GM18511 (cell line): ENCODE measurements at regions not wholly inside any gene's neighbourhood (a gene's known extent, or its start where the extent isn't known, plus 50 kb on each side); places are given as distances from the start of the nearest gene placed in this dataset.
"Not testable (repeated sequence)": the region's sequence is repeated elsewhere in the genome, so short reads cannot be mapped to it uniquely, and the experiment has no call there.

Experiments
- ATAC-seq: cut with Tn5 transposase; IDR thresholded peaks from one replicate; pipeline ENCODE4 v1.9.1; 2021; ENCODE audit warnings: mild to moderate bottlenecking, moderate library complexity; ENCODE audit not compliant: unreplicated experiment

DNA sequence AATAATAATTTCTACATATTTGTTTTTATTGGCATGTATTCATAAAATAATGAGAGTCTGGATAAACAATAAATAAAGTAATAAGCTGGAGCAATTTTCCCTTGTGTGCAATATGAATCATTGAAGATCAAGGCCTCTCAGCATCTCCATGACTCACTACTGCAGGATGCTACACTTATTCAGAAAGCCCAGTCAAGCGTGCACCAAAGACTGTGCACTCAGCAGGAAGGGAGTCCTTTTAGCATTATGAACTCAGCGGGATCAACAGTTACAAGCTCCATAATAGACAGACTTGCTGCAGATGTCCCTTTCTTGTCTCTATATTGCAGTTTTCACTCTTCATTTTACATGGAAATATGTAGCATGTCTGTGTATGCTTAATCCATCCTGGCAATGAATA lies 485.3 kb downstream of the CDH9 start:
- ATAC-seq: no peak

DNA sequence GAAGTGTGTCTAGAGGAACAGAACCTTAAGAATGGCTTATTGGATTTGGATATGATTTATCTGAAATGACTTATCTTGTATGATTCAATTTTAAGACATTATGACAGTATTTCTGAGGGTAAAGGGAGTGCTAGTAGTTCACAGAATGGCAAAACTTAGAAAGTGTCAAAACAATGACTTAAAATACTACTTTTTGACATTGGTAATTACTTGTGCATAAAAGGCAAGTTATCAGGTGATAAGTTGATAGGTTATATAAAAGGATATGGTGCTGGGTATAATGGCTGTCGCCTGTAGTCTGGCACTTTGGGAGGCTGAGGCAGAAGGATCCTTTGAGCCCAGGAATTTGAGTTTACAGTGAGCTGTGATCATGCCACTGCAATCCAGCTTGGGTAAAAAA lies 494.4 kb downstream of the CDH9 start:
- no peak for ATAC-seq

DNA sequence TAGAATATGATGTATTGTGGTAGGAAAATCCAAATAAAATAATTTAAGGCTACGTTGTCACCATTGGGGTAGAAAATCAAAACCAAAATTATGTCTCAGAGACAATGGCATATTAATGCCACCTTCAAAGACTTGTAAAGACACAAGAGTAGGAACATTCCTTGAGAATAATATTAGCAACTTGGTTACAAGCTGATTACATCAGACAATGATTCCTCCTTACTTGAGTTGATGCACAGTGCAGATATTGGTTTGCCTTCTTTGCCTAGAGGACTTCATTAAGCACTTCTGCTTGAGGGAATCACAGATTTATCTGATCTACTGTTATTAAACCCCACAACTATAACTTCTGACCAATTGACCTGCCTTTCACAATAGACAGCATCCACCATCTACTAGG lies 500.2 kb downstream of the CDH9 start:
- ATAC-seq: no peak

DNA sequence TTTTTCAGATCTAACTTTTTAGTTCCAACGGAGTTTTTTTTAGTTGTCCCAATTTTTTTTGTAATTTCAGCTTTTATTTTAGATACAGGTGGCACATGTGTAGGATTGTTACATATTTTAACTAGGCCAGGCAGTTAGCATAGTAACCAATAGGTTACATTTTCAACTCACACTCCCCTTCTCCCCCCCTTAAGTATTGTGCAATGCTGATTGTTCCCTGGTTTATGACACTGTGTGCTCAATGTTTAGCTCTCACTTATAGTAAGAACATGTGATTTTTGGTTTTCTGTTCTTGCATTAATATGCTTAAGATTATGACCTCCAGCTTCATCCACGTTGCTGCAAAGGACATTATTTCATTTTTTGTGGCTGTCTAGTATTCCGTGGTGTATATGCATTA lies 503.2 kb downstream of the CDH9 start:
- ATAC-seq: no peak

DNA sequence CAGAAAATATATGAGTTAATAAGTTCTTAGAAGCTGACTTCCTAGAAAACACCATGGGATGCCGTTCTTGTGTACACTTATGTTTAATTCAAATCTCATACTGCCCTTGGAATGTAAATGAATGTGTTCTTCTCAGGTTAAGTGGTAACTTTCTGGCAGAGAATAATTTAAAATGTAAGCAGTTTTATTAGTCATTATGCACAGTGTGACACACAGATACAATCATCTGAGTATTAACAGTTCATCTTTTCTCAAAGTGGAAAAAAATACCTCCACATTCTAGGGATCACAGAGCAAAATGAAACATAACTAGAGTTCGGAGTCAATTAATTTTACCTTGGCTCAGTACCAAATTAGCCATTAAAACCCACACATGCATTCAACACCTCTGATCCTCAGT lies 508.1 kb downstream of the CDH9 start:
- ATAC-seq: no peak

DNA sequence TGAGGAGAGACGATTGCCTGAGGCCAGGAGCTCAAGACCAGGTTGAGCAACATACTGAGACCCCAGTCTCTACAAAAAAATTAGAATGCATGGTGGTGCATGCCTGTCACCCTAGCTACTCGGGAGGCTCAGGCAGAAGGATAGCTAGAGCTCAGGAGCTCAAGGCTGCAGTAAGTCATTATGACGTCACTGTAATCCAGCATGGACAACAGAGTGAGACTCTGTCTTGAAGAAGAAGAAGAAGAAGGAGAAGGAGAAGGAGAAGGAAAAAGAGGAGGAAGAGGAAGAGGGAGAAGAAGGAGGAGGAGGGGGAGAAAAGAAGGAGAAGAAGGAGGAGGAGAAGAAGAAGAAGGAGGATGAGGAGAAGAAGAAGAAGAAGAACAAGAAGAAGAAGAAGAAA lies 519.1 kb downstream of the CDH9 start:
- no peak for ATAC-seq

DNA sequence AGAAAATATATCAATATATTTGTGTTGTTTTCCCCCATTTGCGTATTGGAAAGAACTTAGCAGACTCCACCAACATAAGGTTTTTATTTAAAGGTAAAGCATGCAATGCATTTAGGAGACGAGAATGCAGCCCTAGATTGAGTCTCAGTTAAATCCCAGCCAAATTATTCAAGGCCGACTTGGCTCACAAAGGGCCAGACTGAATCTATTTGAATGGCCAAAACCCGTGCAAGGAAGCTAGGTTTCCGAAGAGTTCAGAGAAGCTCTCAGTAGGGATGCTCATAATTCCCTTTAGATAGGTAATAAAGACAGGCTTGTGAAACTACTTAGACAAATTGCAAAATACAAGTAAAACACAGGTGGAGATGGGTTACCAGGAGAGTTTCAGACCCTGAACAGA lies 520.3 kb downstream of the CDH9 start:
- ATAC-seq: no peak

DNA sequence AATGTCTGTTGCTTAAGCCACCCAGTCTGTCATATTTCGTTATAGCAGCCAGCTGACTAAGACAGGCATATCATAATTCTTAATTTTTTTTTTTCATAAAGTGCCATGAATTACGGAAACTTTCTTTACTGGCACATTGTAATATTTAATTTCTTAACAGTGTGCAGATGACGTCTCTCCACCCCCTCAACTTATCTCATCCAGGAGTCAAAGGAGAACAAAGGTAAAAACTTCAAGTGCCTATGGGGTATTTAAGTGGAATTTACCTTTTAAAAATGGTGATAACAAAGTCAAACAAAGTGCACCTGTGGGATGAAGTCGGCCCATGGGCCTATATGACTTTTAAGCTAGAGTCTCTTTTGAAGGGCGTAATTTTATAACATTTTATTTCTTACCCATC lies 539.4 kb downstream of the CDH9 start:
- ATAC-seq: no peak

DNA sequence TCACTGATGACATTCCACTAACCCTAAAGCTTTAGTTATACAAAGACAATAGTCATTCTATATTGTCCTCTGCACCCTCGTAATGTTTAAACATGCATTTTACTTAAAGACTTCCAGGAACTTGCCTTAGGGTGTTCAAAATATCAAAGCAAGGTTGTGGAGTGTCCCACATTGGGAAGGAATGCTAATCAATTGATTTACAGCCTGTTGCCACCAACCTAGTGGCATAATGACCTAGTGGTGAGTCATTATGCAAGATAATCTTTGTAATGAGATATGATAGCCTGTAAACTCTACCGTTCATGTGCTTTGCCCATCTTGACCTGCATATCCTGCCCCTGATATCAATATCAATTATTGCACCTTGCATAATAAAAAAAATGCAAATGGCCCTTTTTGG lies 542.9 kb downstream of the CDH9 start:
- ATAC-seq: no peak

DNA sequence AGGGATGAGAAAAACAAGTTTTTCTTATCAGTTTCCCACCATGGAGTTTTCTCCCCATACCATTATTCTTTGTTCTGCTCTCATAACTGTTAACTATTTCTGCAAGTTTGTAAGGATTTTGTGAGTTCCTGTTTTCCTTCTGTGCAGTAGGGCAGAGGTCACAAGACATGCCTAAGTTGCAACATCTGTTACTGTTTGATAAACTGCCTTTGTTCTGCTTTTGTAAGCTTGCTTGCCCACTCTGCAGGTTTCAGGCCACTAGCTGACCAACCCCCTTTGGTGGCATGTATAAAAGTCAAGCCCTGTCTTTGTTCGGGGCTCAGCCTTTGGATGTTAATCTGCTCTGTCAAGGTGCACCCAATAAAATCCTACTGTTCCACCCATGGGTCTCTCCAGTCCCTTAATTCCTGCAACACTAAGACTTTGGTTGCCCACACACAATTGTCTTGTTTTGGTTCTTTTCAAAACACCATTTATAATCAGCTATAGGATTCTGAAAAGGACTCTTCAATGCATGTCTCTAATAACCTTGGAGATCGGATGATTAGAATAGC lies 545.4 kb downstream of the CDH9 start:
- ATAC-seq: no peak

DNA sequence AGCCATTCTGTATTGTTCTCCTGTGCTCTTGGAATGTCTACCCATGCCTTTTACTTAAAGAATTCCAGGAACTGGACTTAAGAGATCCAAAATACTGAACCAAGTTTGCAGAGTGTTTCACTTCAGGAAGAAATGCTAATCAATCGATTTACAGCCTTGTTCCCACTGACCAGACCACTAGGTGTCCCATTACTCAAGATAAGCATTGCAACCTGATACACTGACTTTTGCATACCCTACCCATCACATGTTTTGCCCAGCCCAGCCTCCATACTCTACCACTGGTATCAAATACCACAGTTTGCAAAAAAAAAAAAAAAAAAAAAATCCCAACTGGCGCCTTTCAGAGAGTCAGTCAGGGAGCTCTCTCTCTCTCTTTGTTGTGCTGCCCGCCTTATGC lies 550.8 kb downstream of the CDH9 start:
- no peak for ATAC-seq

DNA sequence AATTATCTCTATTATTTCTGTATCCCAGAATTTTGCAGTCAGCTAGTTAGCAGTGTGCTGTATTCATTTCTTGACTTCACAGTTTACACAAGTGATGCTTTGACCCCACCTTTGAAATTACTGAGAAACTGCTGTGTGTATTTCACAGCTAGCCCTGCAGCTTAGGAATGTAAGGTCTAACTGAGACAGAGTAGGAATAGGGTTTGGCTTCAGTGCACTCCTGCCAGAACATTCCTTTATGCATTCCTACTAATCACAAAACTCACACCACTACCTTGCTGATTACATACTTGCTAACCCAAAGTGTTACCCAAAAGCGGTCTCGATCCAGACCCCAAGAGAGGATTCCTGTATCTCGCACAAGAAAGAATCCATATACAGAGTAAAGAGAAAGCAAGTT lies 551.8 kb downstream of the CDH9 start:
- no peak for ATAC-seq

DNA sequence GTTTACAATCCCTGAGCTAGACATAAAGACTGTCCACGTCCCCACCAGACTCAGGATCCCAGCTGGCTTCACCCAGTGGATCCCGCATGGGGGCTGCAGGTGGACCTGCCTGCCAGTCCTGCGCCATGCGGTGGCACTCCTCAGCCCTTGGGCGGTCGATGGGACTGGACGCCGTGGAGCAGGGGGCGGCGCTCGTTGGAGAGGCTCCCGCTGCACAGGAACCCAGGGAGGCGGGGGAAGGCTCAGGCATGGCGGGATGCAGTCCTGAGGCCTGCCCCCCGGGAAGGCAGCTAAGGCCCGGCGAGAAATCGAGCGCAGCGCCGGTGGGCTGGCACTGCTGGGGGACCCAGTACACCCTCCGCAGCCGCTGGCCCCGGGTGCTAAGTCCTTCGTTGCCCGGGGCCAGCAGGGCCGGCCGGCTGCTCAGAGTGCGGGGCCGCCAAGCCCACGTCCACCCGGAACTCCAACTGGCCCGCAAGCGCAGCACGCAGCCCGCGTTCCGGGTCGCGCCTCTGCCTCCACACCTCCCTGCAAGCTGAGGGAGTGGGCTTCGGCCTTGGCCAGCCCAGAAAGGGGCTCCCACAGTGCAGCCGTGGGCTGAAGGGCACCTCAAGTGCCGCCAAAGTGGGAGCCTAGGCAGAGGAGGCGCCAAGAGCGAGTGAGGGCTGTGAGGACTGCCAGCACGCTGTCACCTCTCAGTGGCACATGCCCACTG lies 553.1 kb downstream of the CDH9 start:
- ATAC-seq: not testable (repeated sequence)

DNA sequence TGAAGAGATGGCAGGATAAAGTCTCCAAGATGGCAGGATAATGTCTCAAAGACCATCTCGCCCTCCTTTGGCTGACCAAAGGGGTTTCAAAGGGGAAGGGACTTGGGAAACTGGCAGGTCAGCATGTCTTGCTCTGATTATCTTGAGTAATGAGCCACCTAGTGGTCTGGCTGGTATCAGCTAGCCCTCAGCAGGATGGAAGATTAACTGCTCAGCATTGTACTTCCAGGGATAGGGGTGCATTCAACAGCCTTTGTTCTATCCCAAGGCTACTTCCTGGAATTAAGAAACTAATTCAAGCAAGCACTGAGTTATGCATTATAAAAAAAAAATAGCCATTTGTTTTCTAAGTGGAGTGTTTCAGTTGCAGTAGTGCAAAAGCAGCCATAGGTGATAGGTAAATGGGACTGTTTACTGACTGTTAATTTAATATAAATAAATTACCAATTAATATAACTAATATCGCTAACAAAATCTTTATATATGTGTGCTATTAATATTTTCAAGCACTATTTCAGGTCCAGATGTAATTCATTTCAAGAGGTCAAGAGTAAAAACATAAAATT lies 555.5 kb downstream of the CDH9 start:
- ATAC-seq: peak; percentile 61

DNA sequence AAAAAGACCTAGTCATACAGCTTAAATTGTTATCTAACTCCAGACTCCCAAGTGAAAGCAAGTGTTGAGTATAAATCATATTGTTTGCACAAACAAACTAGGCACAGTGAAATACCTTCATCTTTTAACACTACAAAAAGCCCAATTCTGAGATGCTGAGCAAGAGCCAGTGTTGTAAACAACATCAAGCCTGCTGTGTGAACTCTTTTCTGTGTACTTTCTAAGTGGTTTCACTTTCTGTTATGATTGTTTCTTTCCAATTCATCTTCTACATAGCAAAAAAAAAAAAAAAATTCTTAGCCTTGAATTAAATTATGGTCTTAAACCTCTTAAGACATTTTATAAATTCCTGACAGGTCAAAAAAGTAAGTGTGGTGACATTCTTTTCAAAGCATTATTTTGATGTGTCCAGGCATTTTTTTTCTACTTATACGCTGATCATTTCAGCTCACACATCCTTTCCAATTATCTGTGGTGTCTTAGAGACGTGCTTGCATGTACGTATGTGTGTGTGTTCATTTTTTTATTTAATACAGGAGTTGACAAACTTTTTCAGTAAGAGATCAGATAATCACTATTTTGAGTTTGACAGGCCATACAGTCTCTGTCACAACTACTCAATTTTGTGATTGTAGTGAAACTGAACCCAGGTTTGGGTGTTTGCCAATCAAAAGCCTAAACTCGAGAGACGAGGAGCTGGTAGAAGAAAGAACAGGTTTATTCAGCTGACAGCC lies 556.1 kb downstream of the CDH9 start:
- ATAC-seq: peak; percentile 26

DNA sequence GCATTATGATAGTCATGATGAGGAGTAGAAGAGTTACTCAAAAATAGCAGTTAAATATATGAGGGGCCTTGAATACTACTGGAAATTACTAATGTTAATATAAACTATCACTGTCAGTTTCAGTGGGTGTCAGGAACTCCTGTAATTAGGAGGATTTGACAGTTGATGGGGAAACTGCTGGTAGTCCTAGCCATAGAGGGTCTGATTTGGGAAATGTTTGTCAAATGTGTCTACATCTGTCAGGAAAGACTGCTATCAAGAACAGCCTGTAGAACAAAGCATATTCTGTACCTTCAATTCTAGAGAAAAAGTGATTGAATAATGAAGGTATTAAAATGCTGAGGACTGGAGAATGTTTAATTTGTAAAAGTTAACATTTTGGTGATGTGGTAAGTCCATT lies 567.9 kb downstream of the CDH9 start:
- ATAC-seq: no peak

DNA sequence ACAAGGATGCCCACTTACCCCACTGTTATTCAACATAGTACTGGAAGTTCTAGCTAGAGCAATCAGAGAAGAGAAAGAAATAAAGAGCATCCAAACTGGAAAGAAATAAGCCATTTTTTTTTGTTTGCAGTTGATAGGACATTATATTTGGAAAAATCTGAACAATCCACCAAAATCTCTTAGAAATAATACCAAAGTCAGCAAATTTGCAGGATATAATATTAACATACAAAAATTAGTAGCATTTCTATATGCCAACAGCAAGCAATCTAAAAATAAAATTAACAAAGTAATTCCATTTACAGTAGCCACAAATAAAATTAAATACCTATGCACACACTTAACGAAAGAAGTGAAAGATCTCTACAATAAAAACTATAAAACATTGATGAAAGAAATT lies 599.3 kb downstream of the CDH9 start:
- ATAC-seq: no peak

DNA sequence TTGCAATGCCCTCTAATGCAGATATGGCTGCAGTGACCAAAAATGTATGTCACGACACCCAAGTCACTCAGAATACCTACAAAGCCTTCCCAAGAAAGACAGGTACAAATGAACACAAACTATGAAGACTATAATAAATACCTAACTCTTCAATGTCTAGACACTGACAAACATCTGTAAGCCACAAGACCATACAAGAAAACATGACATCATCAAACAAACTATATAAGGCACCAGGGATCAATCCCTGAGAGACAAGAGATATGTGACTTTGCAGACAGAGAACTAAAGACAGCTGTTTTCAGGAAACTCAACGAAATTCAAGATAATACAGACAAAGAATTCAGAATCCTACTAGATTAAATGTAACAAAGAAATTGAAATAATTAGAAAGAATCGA lies 603.7 kb downstream of the CDH9 start:
- no peak for ATAC-seq

DNA sequence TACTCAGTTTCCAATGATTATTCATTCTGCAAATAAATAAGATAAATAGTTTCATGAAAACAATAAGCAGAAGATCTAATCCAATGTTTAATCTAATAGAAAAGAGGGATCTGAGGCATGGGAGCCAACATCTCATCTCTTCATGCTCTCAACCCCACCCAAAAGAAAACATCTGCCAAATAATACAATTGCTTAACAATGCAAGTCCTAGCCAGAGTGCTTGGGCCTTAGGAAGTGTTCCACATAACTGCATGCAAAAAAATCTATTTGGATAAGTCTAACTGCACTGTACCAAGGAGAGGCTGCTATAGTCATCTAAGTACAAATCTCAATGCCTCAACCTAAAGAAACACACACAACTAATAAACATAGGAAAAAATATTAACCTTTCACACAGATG lies 606.0 kb downstream of the CDH9 start:
- ATAC-seq: no peak

DNA sequence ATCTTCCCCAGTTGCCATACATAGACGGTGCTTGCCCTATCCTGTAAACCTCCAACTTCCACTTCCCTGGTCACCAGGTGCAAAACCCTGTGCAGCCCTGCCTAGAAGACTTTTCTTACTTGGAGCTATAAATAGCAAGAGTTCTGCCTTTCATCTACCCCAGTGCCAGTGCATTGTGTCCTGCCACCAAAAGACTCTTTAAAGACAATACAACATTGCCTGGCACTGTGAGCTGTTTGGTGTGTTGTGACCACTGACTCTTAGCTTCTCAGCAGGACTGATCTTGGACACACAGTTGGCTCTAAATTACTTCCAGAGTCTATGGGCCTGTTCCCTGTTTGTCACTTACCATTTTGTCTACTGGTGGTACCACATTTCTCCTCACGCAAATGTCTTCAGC lies 608.1 kb downstream of the CDH9 start:
- no peak for ATAC-seq

DNA sequence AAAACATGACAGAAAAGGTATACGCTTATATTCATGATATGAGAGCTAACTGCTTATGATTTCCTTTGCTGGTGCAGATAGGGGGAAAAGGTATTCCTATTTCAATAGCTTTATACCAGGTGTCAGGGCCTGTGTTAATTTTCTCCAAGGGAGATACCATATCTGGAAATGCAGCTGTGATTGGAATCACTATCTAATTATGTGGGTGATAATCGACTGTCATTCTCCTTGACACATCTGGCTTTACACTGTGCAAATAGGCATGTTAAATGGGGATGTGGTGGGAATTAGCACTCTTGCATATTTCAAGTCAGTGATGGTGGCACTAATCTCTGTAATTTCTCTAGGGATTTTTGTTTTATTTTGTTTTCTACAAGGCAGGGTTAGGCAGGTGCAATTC lies 611.1 kb downstream of the CDH9 start:
- ATAC-seq: no peak

DNA sequence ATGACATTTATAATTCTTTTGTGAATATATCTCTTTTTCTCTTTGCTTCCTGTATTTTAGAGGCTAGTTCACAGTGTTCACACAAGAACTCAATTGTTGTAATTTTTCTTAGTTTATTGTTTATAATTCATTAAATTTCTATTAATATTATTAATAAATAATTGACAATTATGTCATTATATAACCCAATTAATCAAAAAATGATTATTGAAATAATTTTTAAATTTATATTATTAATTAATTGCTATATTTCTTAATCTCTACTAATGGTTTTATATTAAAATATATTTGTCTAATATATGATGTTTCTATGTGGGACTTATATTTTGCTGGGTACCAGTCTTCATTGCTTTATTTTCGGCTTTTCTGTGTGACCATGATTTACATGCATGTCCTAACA lies 618.4 kb downstream of the CDH9 start:
- no peak for ATAC-seq
